Hypothalamus (tissue), 51 donors: ENCODE measurements at regions not wholly inside any gene's neighbourhood (a gene's known extent, or its start where the extent isn't known, plus 50 kb on each side); places are given as distances from the start of the nearest gene placed in this dataset.

Source experiments
- DNase-seq, 51 donors: peaks; one replicate each; lab custom pipeline; 2025; lab: John Stamatoyannopoulos, UW

DNA sequence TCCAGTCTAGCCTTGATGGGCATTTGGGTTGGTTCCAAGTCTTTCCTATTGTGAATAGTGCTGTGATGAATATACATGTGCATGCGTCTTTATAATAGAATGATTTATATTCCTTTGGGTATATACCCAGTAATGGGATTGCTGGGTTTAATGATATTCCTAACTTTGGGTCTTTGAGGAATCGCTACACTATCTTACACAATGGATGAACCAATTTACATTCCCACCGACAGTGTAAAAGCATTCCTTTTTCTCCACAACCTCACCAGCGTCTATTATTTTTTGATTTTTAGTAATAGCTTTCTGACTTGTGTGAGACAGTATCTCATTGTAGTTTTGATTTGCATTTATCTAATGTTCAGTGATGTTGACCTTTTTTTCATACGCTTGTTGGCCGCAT lies 1040.1 kb downstream of the MAT2B start:
- no peak for DNase-seq

- DNase-seq: no peak
These were observed 1048.4 kb downstream of the MAT2B start for GRCh38 chr5:164553851-164554250.

DNA sequence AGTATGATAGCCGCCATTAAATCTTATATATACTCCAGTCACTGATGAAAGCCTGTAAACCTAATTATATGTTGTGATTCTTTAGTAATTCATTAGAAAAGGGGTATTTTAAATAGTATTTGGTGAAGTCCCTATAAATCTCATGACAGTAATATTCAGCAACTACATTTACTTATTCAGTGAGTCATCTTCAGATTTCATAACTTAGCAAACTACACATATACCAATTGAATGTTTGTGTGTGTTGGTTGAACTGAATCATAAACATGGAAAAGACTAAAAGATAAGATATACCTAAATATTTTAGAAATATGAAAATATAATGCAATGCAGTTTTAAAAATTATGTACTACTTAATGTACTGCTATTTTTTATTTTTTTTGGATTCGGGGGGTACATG lies 1050.4 kb downstream of the MAT2B start:
- DNase-seq: no peak

DNA sequence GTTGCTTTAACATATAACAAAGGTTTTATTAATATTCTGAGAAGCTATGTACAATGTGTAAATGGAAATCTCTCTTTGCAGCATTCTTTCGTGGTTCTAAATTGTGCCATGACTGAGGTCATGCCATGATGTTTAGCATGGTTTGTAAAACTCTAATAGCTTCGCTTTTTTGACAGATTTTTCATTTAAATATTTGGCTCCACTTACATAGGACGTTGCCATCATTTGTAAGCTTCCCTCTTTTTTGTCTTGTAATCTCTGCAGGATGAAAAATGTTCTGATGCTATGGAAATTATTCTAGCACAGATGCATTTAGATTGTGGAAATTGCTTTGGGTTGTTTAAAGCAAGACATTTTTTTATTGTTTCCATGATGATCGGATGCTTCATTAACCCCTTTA lies 1054.8 kb downstream of the MAT2B start:
- no peak for DNase-seq

- no peak for DNase-seq
These were observed 1056.8 kb downstream of the MAT2B start for GRCh38 chr5:164561933-164562872.

DNA sequence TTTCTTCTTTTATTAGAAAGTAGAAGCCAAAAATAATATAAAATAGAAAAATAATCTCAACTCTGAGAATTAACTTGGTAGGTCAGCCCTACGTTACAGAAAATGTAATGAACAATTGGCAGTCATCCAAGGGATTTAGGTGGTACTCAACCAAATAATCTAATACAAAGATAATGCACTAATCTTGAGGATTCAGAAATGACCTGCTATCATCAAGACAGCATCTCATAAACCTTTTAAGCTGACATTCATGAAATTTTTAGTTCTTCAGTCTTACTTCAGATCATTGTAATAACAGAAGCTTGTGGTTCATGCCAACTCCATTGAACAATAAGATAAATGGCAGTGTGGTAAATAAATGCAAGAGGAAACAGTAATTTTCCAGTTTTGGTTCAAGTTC lies 1058.0 kb downstream of the MAT2B start:
- DNase-seq: no peak

DNA sequence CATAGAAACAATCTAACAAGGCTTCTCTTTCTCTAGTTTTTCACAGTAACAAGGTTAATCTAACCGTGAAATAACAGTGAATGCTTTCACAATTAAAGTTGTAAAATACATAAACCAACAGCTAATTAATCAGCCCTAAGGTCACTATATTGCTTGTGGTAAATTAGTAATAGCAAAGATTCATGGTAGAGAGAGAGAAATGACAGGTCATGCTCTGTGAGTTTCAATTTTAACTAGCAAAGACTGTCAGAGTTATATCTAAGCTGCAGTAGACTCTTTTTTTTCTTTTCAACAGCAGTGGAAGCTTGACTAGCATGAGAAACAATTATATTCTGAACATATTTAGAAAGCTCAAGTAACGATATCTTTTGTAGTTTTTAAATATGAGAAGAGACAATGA lies 1068.0 kb downstream of the MAT2B start:
- peak in 1 of 51 donors; percentile 43 for DNase-seq

DNA sequence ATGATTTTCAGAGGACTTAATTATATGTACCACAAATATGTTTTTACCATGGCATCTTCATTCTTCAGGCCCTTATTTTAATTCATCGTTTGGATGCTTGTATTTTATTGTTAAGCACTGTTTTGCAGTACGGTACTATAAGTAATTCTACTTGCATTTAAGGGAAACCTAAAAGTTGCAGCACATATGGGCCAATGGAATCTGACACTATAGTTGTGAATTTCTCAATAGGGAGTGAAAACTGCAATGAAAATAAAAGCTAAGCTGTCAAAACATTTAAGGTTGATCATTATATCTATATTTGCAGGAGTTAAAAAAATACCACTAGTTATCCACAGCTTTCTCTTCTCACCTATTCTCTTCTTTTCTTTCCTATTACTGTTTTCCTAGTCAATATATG lies 1071.8 kb downstream of the MAT2B start:
- DNase-seq: no peak

DNA sequence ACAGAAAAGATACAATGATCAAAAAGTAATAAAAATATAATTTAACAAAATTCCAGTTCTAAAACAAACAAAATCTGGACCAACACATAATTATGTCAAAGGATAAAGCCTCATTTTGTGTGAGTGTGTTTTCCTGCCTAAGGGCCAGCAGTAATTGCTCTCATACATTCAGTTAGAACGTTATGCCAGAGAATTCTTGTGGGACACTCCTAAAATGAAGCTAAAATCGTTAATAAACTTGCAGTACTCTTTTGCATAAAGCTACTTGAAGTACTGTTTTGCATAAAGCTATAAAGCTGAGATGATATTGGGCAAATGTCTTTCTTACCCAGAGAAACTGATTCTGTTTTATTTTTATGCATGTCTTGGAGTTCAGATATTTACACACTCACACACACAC lies 1072.3 kb downstream of the MAT2B start:
- DNase-seq: no peak

DNA sequence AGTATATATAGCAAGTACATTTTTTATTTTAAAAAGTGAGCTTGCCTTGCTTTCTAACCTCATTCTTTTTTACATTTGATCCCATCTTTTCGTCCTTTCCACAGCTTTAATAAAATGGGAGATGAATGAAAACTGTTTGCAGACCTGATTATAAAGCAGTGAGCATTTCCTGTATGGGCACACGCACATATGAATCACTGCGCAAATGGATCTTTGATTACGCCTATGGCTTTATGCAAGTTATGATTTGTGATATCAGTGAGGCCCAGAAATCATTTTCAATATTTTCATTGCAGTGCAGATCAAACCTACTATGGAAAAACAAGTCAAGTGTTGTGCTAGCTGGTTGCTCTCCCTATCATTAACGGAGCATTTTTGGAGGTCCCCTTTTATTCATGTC lies 1073.0 kb downstream of the MAT2B start:
- no peak for DNase-seq

GRCh38 chr5:164578911-164579310 lies 1073.5 kb downstream of the MAT2B start:
- DNase-seq: no peak

- DNase-seq: no peak
These were observed 1074.7 kb downstream of the MAT2B start for GRCh38 chr5:164580155-164580554.

GRCh38 chr5:164581889-164582288 lies 1076.5 kb downstream of the MAT2B start:
- no peak for DNase-seq

DNA sequence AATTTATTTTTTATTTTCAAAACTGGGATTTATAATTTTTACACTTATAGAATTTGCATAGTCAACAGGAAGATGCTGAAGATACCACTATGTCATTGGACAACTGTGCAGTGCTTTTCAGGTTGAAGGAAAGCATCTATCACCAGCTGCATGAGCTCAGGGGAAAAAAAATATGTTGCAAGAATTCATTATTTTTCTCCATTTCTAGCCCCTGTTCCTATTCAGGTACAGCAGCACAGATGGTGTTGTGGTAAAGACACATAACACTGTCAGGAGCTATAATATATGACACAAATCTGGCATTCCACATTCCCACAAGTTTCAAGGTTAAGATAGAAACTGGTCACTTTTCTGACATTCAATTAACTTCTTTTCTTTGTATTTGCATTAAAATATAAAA lies 1088.6 kb downstream of the MAT2B start:
- no peak for DNase-seq

DNA sequence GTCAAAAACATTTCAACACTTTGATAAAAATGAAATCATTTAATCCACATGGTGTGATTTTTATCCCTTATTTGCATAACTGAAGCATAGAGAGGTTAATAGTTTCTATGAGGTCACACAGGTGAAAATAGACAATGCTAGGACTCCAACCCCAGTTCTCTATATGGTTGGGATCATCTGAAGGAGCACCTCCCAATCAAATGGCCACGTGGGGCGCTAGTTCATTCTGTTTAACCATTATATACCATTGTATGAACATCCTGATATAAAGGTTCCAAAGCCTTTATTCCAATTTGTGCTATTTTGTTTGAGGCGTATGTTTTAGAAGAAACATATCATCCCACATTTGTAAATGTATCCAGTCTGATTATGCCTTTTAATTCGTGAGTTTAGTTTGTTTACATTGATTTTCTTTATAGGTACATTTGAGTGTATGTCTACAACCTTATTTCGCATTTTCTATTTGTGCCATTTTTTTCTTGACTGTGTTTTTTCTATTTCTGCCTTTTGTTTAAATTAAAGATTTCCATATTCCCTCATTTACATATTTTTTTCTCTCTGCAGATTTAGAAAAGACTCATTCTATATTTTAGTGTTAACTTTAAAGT lies 1092.0 kb downstream of the MAT2B start:
- no peak for DNase-seq

DNA sequence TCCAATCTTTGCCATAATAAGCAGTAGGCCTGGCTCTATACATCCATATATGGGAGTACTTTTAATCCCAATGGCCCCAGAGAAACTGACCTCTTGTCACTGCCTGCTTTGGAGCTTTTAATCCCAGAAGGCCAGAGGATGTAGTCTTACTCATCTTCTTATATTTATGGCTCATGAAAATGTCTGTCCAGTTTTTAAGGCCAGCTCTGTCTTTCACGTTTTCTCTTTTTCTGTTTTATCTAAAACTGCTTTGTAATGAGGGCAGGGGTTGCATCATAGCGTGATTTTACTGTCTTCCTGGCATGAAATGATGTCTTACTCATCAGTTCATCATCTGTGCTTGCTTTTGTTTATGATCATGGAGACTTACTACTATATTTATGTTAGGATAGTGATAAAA lies 1094.9 kb downstream of the MAT2B start:
- DNase-seq: no peak

DNA sequence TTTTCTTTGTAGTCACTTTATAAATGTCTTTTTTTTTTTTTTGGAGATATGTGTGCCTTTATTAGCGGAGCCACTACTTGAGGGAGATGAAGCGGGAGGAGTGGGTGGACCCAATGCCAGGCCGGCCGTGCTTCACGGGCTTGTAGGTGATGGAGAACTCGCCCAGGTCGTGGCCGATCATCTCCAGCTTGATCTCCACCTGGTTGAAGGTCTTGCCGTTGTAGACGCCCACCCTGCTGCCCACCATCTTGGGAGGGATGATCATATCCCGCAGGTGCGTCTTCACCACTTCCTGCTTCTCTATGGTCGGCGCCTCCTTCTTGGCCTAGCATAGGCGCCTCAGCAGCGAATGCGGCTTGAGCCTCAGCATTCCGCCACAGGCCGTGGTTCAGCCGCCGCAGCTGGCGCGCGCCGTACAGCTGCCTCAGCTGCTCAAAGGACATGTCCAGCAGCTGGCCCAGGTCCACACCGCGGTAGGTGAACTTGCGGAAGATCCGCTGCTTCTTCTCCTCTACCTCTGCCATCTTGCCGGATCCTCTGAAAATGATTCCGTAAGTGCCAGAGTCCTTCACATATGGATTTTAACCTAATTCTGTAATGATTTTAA lies 1095.6 kb downstream of the MAT2B start:
- no peak for DNase-seq

DNA sequence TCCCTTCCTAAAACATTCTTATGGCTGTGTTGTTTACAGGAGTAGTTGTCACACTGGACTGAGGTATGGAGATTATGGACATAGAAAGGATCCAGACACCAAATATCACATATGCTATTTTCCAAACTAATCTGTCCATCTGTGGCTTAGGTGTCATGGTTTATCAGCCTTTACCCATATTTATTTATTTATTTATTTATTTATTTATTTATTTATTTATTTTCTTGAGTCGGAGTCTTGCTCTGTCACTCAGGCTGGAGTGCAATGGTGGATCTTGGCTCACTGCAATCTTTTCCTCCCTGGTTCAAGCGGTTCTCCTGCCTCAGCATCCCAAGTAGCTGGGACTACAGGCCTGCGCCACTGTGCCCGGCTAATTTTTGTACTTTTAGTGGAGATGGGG lies 1103.1 kb downstream of the MAT2B start:
- no peak for DNase-seq

DNA sequence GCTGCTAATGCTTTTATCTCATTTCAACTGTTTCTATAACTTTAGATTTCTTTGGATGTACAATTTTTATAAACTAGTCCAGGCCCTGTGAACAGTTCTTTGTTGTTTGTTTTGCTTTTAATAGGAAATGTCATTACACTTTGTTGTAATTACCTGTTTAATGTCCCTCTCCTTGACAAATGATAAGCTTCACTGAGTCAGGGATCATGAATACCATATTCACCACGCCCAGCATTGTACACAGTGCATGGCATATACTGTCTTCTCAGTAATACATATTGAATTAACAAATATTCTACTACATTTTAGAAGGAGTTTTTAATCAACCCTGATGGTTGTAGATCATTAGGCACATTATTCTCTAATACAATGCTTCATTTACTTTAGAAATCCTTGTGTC lies 1105.0 kb downstream of the MAT2B start:
- no peak for DNase-seq

DNA sequence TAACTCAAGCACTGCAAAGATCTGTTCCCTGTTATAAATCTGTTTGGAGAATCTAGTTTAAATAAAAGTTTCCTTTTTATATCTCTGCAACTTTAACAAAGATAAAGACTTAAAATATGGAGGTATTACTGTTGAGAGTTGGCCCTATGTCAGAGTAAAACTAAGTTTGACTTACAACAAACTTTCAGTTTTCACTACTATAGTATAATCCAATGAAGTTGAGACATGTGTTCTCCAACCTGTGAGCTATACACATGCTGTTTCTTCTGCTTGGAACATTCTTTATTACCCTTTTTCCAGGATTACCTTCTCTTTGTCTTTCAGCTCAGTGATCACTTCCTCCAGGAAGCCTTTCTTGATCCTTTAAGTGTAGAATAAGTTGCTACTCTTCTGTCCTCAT lies 1109.3 kb downstream of the MAT2B start:
- no peak for DNase-seq

GRCh38 chr5:164617290-164617689 lies 1111.9 kb downstream of the MAT2B start:
- no peak for DNase-seq

- no peak for DNase-seq
These were observed 1121.6 kb downstream of the MAT2B start for GRCh38 chr5:164627021-164627420.
